HepG2 (cell line): ENCODE measurements at regions not wholly inside any gene's neighbourhood (a gene's known extent, or its start where the extent isn't known, plus 50 kb on each side); places are given as distances from the start of the nearest gene placed in this dataset.

Experiments used
- ATAC-seq: fragments of 200-7000 bp; cut with Tn5 transposase; 3 replicates; pipeline ENCODE4 v1.9.1; 2020; ENCODE audit warnings: mild to moderate bottlenecking, moderate library complexity
- BruUV-seq: library from RNA; stranded (reverse); fragments of 400-500 nt; replicated peaks from 2 replicates; lab custom pipeline; 2021; lab: Mats Ljungman, UMichigan
- CTCF ChIA-PET: fragments of 300-600 bp; formaldehyde crosslinking; extraction: SDS; loops from one replicate; lab custom pipeline; 2021; ENCODE audit warnings: low total read pairs, inconsistent platforms, low intra/inter-chr PET ratio; lab: Yijun Ruan, JAX
- POLR2A ChIA-PET: fragments of 350-600 bp; sonication (Branson Sonifier 250); formaldehyde crosslinking; loops from one replicate; lab custom pipeline; 2020; ENCODE audit warnings: antibody characterized with exemption, inconsistent platforms; lab: Yijun Ruan, JAX
- DNase-seq: peaks from one replicate; pipeline ENCODE4 v3.0.0-alpha.2; 2015; ENCODE audit warnings: low spot score
- FAIRE-seq: peaks from 3 replicates; lab custom pipeline; 2011; peaks lifted over from hg19 to GRCh38; lab: Jason Lieb, UNC
- H2AFZ ChIP-seq: one replicate; pipeline ENCODE4 v1.6.1; 2011; ENCODE audit warnings: low read length, inconsistent platforms
- H3K27ac ChIP-seq: fragments of 300-600 bp; 3 replicates; pipeline ENCODE4 v1.8.0; 2011; ENCODE audit warnings: mixed run types, mild to moderate bottlenecking, mixed read lengths, low read length, inconsistent platforms; ENCODE audit not compliant: insufficient read depth; ENCODE audit errors: extremely low read length
- H3K27me3 ChIP-seq, 2 experiments: fragments of 200-600 bp in 1 of 2; 2 replicates in 1 of 2; 3 replicates in 1 of 2; pipeline versions ENCODE4 v1.6.0 to v1.8.0; 2011; ENCODE audit warnings: low read length in 2 of 2, mild to moderate bottlenecking in 2 of 2, moderate library complexity in 2 of 2, inconsistent platforms in 1 of 2; ENCODE audit not compliant: insufficient read depth in 2 of 2, control insufficient read depth in 1 of 2
- H3K36me3 ChIP-seq, 2 experiments: fragments of 200-600 bp in 1 of 2; replicated peaks in 1 of 2; 2 replicates in 1 of 2; 3 replicates in 1 of 2; pipeline versions ENCODE4 v1.5.1 to v1.8.0; 2011; ENCODE audit warnings: low read length in 2 of 2, inconsistent platforms in 1 of 2; ENCODE audit not compliant: insufficient read depth in 2 of 2, control insufficient read depth in 1 of 2
- H3K4me1 ChIP-seq: 2 replicates; pipeline ENCODE4 v1.5.1; 2012; ENCODE audit warnings: low read length, inconsistent platforms; ENCODE audit not compliant: insufficient read depth
- H3K4me2 ChIP-seq: 2 replicates; pipeline ENCODE4 v1.6.0; 2011; ENCODE audit warnings: low read depth, low read length, inconsistent platforms
- H3K4me3 ChIP-seq, 3 experiments: fragments of 200-600 bp in 1 of 3; sonication (generic), shearing (Covaris generic) in 1 of 3; replicated peaks in 1 of 3; 2 replicates each; pipeline ENCODE4 v1.5.1; 2011 to 2016; ENCODE audit warnings: low read length in 3 of 3, inconsistent platforms in 2 of 3, low read depth in 2 of 3, mild to moderate bottlenecking in 2 of 3, control low read depth in 1 of 3, mixed read lengths in 1 of 3; ENCODE audit not compliant: insufficient read depth in 1 of 3
- H3K79me2 ChIP-seq: one replicate; pipeline ENCODE4 v1.6.1; 2011; ENCODE audit warnings: low read length, inconsistent platforms; ENCODE audit not compliant: insufficient read depth
- H3K9ac ChIP-seq: 2 replicates; pipeline ENCODE4 v1.6.0; 2011; ENCODE audit warnings: mild to moderate bottlenecking, low read depth, low read length, inconsistent platforms; ENCODE audit not compliant: insufficient read depth
- H3K9me3 ChIP-seq: 2 replicates; pipeline ENCODE4 v1.5.1; 2012; ENCODE audit warnings: mild to moderate bottlenecking, low read length
- H4K20me1 ChIP-seq: 2 replicates; pipeline ENCODE4 v1.6.0; 2011; ENCODE audit warnings: inconsistent platforms, mild to moderate bottlenecking, low read length, moderate library complexity; ENCODE audit not compliant: insufficient read depth
- FOXK2 ChIP-seq: fragments of 450-650 bp; IDR thresholded peaks from 2 replicates; pipeline ENCODE4 v1.6.1; 2016
- HNF4A ChIP-seq: sonication (generic); formaldehyde crosslinking; IDR thresholded peaks from 2 replicates; pipeline ENCODE4 v1.4.0; 2020; ENCODE audit warnings: missing genetic modification reagents
- NFRKB ChIP-seq: fragments of 450-650 bp; IDR thresholded peaks from 2 replicates; pipeline ENCODE4 v1.6.1; 2017
- NONO ChIP-seq, 2 experiments: fragments of 450-650 bp in 1 of 2; sonication (generic) in 1 of 2; formaldehyde crosslinking in 1 of 2; IDR thresholded peaks in 1 of 2; conservative IDR thresholded peaks in 1 of 2; 2 replicates each; pipeline versions ENCODE4 v1.6.1 to v1.8.0; 2017 to 2022; ENCODE audit warnings: mild to moderate bottlenecking in 1 of 2, missing genetic modification reagents in 1 of 2, moderate library complexity in 1 of 2
- PHF21A ChIP-seq: sonication (generic); formaldehyde crosslinking; IDR thresholded peaks from 2 replicates; pipeline ENCODE4 v1.5.0; 2020; ENCODE audit warnings: mild to moderate bottlenecking, missing genetic modification reagents
- PITX1 ChIP-seq: sonication (generic); formaldehyde crosslinking; IDR thresholded peaks from 2 replicates; pipeline ENCODE4 v1.5.1; 2020; ENCODE audit warnings: mild to moderate bottlenecking, missing genetic modification reagents
- SIN3A ChIP-seq: IDR thresholded peaks from 2 replicates; pipeline ENCODE4 v1.6.1; 2011; ENCODE audit warnings: low read depth, mild to moderate bottlenecking, control low read depth, low read length, borderline replicate concordance
- SP5 ChIP-seq: IDR thresholded peaks from 2 replicates; pipeline ENCODE4 v1.6.1; 2016; ENCODE audit warnings: low read depth, borderline replicate concordance
- SYNCRIP ChIP-seq: fragments of 200-400 bp; formaldehyde crosslinking; IDR thresholded peaks from 2 replicates; pipeline ENCODE4 v1.6.1; 2018; ENCODE audit warnings: mild to moderate bottlenecking, low read depth, low read length; ENCODE audit not compliant: insufficient read depth
- ZBTB20 ChIP-seq: sonication (generic); formaldehyde crosslinking; IDR thresholded peaks from 2 replicates; pipeline ENCODE4 v1.8.1; 2023; ENCODE audit warnings: missing genetic modification reagents, low read depth, mild to moderate bottlenecking, borderline replicate concordance
- ZKSCAN8 ChIP-seq: IDR thresholded peaks from 2 replicates; pipeline ENCODE4 v1.6.1; 2016; ENCODE audit warnings: borderline replicate concordance, missing genetic modification reagents, missing compliant biosample characterization
- ZNF143 ChIP-seq: sonication (generic); formaldehyde crosslinking; IDR thresholded peaks from 2 replicates; pipeline ENCODE4 v1.4.0; 2020; ENCODE audit warnings: missing genetic modification reagents
- ZNF205 ChIP-seq: IDR thresholded peaks from 2 replicates; pipeline ENCODE4 v1.6.1; 2018; ENCODE audit warnings: missing biosample characterization, missing genetic modification reagents
- ZNF292 ChIP-seq: sonication (generic); formaldehyde crosslinking; IDR thresholded peaks from 2 replicates; pipeline ENCODE4 v1.8.1; 2022; ENCODE audit warnings: mild to moderate bottlenecking, low read depth, missing genetic modification reagents, borderline replicate concordance
- ZNF678 ChIP-seq: sonication (generic); formaldehyde crosslinking; IDR thresholded peaks from 2 replicates; pipeline ENCODE4 v1.4.0; 2020; ENCODE audit warnings: mild to moderate bottlenecking, missing genetic modification reagents
- WGBS: methylation state at CpG from one replicate; pipeline ENCODE4 v1.1.6; 2017; ENCODE audit warnings: low lambda C conversion rate; 5-methylcytosine and 5-hydroxymethylcytosine counted together
- in situ Hi-C: cut with HindIII; loops from 2 replicates; pipeline ENCODE4 v1.10.0; 2017; ENCODE audit warnings: low pct_unique_long_range_greater_than_20kb; ENCODE audit not compliant: extremely low pct_ligation_motif_present
- intact Hi-C: fragments of 100-400 bp; cut with micrococcal nuclease; formaldehyde crosslinking; loops from one replicate; pipeline ENCODE4 v1.10.0; 2022; ENCODE audit not compliant: unreplicated experiment
- TF ChIP-seq, protein P1 (sequence below): sonication (generic); formaldehyde crosslinking; IDR thresholded peaks from 2 replicates; pipeline ENCODE4 v1.4.0; 2020; ENCODE audit warnings: missing genetic modification reagents, borderline replicate concordance

DNA sequence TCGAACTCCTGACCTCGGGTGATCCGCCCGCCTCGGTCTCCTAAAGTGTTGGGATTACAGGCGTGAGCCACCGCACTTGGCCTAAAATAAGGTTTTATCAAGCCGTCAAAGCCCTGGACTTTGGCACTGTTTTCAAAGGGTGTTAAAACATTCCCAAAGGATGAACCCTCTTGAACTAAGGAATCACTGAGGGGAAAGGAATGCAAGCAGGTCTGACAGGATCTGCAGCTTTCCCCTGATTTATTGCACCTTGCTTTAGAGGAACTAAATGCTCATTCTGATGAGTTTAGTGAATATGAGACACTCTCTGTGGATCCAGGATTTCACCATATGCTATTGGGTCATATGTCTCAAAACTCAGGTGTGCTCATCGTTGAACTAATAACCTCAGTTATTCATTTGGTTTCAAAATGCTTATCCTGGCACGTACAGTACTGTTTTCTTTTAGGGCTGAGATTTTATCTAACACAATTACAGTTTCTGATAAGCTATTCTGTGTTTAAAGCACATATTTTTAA is 63.0 kb upstream of the TSC22D2 start:
- Histone ChIP-seq H3K79me2 (no peaks in the 10 kb centered on the region), H3K9ac (no peak overlapping the region), H3K36me3 (no peaks in the 10 kb centered on the region), H3K4me1 (peaks cover 11% of the 10 kb centered on the region), H4K20me1 (no peaks in the 10 kb centered on the region), H3K4me3 (no peak overlapping the region), H3K9me3 (no peaks in the 10 kb centered on the region), H3K27ac (no peak overlapping the region), H3K4me2 (no peak overlapping the region), H3K27me3 (0 out of 5 replicates have a peak, but pooled peaks cover 0 to 3% of the 10 kb centered on the region in 2 experiments), H2AFZ (no peak overlapping the region)
- TF ChIP-seq ZNF292 (CRISPR knock-in tag) = peak; percentile 19; the same call in 1 of the 2 replicates
- no peak for TF ChIP-seq NONO (IDR thresholded peaks at IDR 0.05)
- TF ChIP-seq NONO (CRISPR knock-in tag; conservative IDR thresholded peaks at IDR 0.05) = no peak
- TF ChIP-seq PITX1 = 0 out of 2 replicates have a peak, but pooled peaks have one; percentile 50
- no peak for TF ChIP-seq SIN3A
- peak; percentile 85 for TF ChIP-seq ZNF205
- TF ChIP-seq FOXK2 = no peak
- peak; percentile 19; the same call in 1 of the 2 replicates for TF ChIP-seq HNF4A
- DNase-seq = peak; percentile 55
- ChIA-PET POLR2A (no interaction called here), CTCF (no interaction called here)
- FAIRE-seq = no peak
- no TSS peak for BruUV-seq
- ATAC-seq = no peak; the same call in 1 of the 3 replicates
- in situ Hi-C loops (no loop called here), intact Hi-C loops (no loop called here)
- WGBS = 2% methylated on average over 10 of the region's 10 CpGs

GRCh38 chr3:150344079-150344759 is 63.9 kb upstream of the TSC22D2 start:
- H4K20me1 ChIP-seq = no peaks in the 10 kb centered on the region
- H3K36me3 ChIP-seq = no peaks in the 10 kb centered on the region
- H3K4me2 ChIP-seq = no peak overlapping the region
- H3K27ac ChIP-seq = no peak overlapping the region
- DNase-seq = no peak
- intact Hi-C loops = no loop called here
- CTCF ChIA-PET = no interaction called here
- H3K9ac ChIP-seq = no peak overlapping the region
- whole genome bisulfite sequencing = 58% methylated on average over 8 of the region's 8 CpGs
- no peak for ATAC-seq
- no peaks in the 10 kb centered on the region for H3K9me3 ChIP-seq
- H3K27me3 ChIP-seq = 0 out of 5 replicates have a peak, but pooled peaks cover 0 to 3% of the 10 kb centered on the region in 2 experiments
- FAIRE-seq = no peak
- no peak overlapping the region for H2AFZ ChIP-seq
- H3K4me1 ChIP-seq = peaks cover 11% of the 10 kb centered on the region
- H3K79me2 ChIP-seq = no peaks in the 10 kb centered on the region
- POLR2A ChIA-PET = no interaction called here
- BruUV-seq = no TSS peak
- in situ Hi-C loops = no loop called here
- H3K4me3 ChIP-seq = no peak overlapping the region
- TF ChIP-seq SP5 (CRISPR knock-in tag) = no peak
- TF ChIP-seq ZNF678 (CRISPR knock-in tag) = no peak
- TF ChIP-seq ZKSCAN8 (CRISPR knock-in tag) = no peak
- TF ChIP-seq ZNF143 (CRISPR knock-in tag) = no peak
- TF ChIP-seq NFRKB = no peak
- TF ChIP-seq, protein P1, sequence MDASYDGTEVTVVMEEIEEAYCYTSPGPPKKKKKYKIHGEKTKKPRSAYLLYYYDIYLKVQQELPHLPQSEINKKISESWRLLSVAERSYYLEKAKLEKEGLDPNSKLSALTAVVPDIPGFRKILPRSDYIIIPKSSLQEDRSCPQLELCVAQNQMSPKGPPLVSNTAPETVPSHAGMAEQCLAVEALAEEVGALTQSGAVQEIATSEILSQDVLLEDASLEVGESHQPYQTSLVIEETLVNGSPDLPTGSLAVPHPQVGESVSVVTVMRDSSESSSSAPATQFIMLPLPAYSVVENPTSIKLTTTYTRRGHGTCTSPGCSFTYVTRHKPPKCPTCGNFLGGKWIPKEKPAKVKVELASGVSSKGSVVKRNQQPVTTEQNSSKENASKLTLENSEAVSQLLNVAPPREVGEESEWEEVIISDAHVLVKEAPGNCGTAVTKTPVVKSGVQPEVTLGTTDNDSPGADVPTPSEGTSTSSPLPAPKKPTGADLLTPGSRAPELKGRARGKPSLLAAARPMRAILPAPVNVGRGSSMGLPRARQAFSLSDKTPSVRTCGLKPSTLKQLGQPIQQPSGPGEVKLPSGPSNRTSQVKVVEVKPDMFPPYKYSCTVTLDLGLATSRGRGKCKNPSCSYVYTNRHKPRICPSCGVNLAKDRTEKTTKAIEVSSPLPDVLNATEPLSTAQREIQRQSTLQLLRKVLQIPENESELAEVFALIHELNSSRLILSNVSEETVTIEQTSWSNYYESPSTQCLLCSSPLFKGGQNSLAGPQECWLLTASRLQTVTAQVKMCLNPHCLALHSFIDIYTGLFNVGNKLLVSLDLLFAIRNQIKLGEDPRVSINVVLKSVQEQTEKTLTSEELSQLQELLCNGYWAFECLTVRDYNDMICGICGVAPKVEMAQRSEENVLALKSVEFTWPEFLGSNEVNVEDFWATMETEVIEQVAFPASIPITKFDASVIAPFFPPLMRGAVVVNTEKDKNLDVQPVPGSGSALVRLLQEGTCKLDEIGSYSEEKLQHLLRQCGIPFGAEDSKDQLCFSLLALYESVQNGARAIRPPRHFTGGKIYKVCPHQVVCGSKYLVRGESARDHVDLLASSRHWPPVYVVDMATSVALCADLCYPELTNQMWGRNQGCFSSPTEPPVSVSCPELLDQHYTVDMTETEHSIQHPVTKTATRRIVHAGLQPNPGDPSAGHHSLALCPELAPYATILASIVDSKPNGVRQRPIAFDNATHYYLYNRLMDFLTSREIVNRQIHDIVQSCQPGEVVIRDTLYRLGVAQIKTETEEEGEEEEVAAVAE (CRISPR knock-in tag) = no peak
- no peak for TF ChIP-seq ZBTB20 (CRISPR knock-in tag)
- no peak for TF ChIP-seq PHF21A (CRISPR knock-in tag)
- TF ChIP-seq SYNCRIP = no peak
